ENCODE measurements at regions not wholly inside any gene's neighbourhood (a gene's known extent, or its start where the extent isn't known, plus 50 kb on each side); places are given as distances from the start of the nearest gene placed in this dataset.

DNA sequence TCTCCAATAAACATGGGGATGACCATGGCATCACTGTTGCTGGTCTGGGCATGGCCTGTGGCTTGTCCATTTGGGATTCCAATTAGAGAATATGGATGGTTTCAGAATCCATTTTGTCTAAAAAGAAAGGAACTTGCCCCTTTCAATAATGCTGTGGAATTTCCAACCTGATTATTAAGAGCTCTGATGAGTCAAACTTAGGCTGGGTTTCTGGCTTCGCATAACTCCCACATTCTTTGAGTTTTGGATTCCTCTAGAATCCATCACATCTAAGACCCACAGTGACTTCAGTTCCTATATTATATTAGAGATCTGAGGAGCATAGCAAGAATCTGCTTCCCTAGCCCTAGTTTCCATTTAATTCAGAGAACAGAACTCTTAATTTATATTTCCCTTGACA is 531.5 kb downstream of the TNS1 start:
- H3K27me3 ChIP-seq (ENCODE audit: insufficient read depth, low read length), result no peaks in the 10 kb centered on the region
- no peaks in the 10 kb centered on the region for H3K9me3 ChIP-seq (ENCODE audit: low read length)
- no peak overlapping the region for H2AFZ ChIP-seq (ENCODE audit: low read depth, low read length)
- no peak overlapping the region for H3K4me3 ChIP-seq (ENCODE audit: low read length)
- no peaks in the 10 kb centered on the region for H3K36me3 ChIP-seq (ENCODE audit: insufficient read depth, low read length)
- no peaks in the 10 kb centered on the region for H3K4me1 ChIP-seq (ENCODE audit: insufficient read depth, low read length)

DNA sequence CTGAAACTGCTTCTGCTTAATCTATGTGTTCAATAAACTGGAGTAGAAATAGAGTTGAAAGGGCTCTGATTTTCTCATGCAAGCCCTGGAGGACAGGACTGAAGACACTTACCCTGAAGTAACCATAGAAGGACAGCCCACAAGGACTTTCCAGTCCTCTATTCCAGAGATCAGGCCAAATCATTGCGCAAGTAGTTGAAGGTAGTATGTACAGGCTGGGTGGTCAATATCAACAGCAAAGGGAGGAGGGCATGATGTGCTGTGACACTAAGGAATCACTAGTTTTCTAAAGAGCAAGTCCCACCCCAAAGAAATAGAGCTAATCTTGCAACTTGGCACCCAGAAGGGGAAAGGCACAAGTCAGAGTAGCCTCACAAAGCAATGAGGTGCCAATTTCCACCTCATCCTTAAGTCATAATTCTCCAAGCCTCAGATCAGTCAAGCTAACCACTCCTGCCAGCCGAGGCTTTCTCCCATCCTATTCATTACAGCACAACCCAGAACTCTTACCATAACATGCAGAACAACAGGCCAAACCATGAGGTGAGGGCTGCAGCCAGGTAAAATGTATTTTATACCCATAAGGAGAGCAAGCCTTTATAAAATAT is 533.5 kb downstream of the TNS1 start:
- H2AFZ ChIP-seq (ENCODE audit: low read depth, low read length), result no peak overlapping the region
- H3K4me1 ChIP-seq (ENCODE audit: insufficient read depth, low read length), result no peaks in the 10 kb centered on the region
- H3K36me3 ChIP-seq (ENCODE audit: insufficient read depth, low read length), result no peaks in the 10 kb centered on the region
- H3K9me3 ChIP-seq (ENCODE audit: low read length), result no peaks in the 10 kb centered on the region
- H3K27me3 ChIP-seq (ENCODE audit: insufficient read depth, low read length), result no peaks in the 10 kb centered on the region
- H3K4me3 ChIP-seq (ENCODE audit: low read length), result no peak overlapping the region

DNA sequence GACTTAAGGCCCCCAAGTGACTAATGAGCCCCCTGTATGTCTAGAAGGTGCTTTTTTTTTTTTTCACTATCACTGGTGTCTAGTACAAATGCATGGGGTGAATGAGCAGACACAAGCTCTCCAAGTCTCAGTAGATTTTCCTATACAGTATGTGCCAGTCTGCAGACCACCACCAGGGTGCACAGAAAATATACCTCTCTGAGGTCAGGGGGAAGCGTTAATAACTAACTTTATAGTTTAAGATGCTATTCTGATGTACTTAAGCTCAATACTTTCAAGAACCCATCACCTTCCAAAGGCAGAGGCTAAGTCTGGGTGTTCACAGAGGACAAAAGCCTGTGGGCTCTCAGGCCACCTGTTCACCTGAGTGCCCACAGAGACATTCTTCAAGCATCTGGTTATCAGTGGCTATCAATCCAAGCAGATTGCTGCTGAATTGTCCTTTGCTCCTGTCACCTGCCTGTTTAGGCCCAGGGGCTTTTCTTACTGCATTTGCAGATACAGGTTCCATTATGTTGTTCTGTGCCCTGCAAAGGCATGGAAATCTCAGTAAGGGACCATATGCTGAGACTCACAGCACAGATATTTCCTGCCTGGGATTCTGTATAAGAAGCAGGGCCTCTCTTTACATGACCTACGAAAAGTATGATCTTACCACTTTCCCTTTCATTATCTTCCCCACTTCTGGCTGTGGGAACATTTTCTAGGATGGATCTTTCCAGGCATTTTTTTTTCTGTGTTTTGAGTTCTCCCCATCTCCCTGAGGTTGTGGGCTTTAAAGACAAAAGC is 534.6 kb downstream of the TNS1 start:
- H3K4me1 ChIP-seq (ENCODE audit: insufficient read depth, low read length), result no peaks in the 10 kb centered on the region
- H3K4me3 ChIP-seq (ENCODE audit: low read length), result no peak overlapping the region
- no peaks in the 10 kb centered on the region for H3K36me3 ChIP-seq (ENCODE audit: insufficient read depth, low read length)
- no peak overlapping the region for H2AFZ ChIP-seq (ENCODE audit: low read depth, low read length)
- H3K9me3 ChIP-seq (ENCODE audit: low read length), result no peaks in the 10 kb centered on the region
- H3K27me3 ChIP-seq (ENCODE audit: insufficient read depth, low read length), result no peaks in the 10 kb centered on the region

DNA sequence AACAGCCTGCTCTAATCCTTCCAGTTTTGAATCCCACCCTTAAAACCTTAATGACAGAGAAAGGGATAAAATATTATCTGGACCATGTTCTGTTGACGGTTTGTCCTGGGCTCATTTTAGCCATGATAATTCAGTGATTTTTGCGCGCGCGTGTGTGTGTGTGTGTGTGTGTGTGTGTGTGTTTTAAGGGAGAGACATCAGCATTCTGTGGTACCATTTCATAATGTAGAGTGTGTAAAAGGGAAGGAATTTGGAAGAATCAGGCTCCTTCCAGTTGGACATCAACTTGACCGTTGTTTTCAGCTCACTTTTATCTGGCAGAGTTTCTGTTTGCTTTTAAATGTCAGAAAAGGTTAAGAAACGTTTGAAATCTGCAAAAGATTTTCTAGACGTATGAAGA is 535.5 kb downstream of the TNS1 start:
- H3K36me3 ChIP-seq (ENCODE audit: insufficient read depth, low read length), result no peaks in the 10 kb centered on the region

DNA sequence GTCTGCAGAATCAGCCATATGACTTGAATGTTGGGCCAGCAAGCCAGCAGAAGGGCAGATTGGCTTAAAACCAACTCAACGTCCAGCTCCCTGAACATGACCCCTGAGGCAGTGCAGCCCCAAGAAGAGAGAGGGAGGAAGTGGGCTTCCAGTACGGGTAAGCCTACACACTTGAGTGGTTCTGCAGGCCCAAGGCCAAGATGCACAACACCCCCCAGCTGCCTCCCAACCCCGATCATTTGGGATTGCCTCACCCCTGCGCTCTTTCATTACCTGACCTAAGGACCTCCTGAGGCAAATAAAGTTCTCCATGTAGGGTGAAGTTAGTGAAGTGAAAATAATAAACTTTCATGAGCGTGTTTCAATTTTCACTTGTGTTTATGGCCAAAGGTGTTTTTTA is 536.0 kb downstream of the TNS1 start:
- H3K27me3 ChIP-seq (ENCODE audit: insufficient read depth, low read length), result no peaks in the 10 kb centered on the region
- H3K4me3 ChIP-seq (ENCODE audit: low read length), result no peak overlapping the region
- no peaks in the 10 kb centered on the region for H3K36me3 ChIP-seq (ENCODE audit: insufficient read depth, low read length)
- peaks cover 11% of the 10 kb centered on the region for H3K4me1 ChIP-seq (ENCODE audit: insufficient read depth, low read length)
- no peak overlapping the region for H2AFZ ChIP-seq (ENCODE audit: low read depth, low read length)
- H3K9me3 ChIP-seq (ENCODE audit: low read length), result no peaks in the 10 kb centered on the region

More for the DNA sequence above, 535.5 kb downstream of the TNS1 start:
- Histone ChIP-seq H2AFZ (ENCODE audit: low read depth, low read length) (no peak overlapping the region), H3K9me3 (ENCODE audit: low read length) (no peaks in the 10 kb centered on the region), H3K27me3 (ENCODE audit: insufficient read depth, low read length) (no peaks in the 10 kb centered on the region), H3K4me3 (ENCODE audit: low read length) (no peak overlapping the region), H3K4me1 (ENCODE audit: insufficient read depth, low read length) (peaks cover 6% of the 10 kb centered on the region)

DNA sequence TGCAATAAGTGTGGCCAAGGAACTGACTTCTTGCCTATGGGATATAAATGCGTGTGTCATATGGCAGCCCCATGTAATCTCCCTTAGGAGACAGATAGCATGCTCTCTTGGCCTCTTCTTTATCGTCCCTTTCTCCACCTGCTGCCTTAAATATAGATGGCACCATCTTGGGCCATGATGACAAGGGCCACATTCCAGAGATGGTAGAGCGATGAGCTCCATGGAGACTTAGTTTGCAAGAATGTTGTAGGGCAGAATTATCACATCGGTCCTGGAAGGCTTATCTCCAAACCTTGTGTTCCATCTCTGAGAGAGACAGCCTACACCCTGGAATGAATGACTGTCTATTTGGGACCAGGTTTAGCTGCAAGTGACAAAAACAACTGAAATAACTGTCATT is 536.7 kb downstream of the TNS1 start:
- Histone ChIP-seq H3K4me1 (ENCODE audit: insufficient read depth, low read length) (peaks cover 18% of the 10 kb centered on the region), H3K27me3 (ENCODE audit: insufficient read depth, low read length) (no peaks in the 10 kb centered on the region), H3K36me3 (ENCODE audit: insufficient read depth, low read length) (no peaks in the 10 kb centered on the region), H3K4me3 (ENCODE audit: low read length) (no peak overlapping the region), H2AFZ (ENCODE audit: low read depth, low read length) (no peak overlapping the region), H3K9me3 (ENCODE audit: low read length) (no peaks in the 10 kb centered on the region)

- peaks cover 18% of the 10 kb centered on the region for H3K4me1 ChIP-seq (ENCODE audit: insufficient read depth, low read length)
- H3K36me3 ChIP-seq (ENCODE audit: insufficient read depth, low read length), result no peaks in the 10 kb centered on the region
- H3K4me3 ChIP-seq (ENCODE audit: low read length), result no peak overlapping the region
- H2AFZ ChIP-seq (ENCODE audit: low read depth, low read length), result no peak overlapping the region
- H3K27me3 ChIP-seq (ENCODE audit: insufficient read depth, low read length), result no peaks in the 10 kb centered on the region
- no peaks in the 10 kb centered on the region for H3K9me3 ChIP-seq (ENCODE audit: low read length)
These were observed 537.7 kb downstream of the TNS1 start for GRCh38 chr2:217465100-217465499.

DNA sequence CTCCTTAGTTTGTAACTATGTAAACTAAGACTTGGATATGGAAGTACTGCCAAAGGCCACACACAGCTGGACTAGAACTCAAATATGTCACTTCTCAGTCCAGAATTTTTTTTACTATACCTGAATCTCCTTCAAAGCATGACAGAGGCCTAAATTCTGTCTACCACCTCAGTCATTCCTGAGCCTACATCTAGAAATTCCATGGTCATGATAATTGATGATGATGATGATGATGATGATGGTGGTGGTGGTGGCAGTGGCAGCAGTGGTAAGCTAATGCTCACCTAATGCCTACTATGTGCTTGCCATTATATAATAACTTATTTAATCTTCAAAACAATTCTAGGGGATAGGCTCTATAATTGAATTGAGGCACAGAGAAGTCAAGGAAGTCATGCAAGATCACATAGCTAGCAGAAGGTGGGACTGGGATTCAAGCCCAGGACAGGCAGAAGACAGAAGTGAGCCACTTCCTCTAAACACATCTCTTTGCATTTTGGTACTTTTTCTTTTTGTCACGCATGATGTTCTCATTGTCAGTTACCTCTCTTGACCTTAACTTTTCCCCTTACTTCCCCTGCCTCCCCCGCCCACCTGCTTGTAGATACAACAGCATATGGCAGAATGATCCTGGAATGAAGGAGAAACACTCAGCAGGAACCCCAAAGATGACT is 539.3 kb downstream of the TNS1 start:
- Histone ChIP-seq H3K4me3 (ENCODE audit: low read length) (no peak overlapping the region), H3K36me3 (ENCODE audit: insufficient read depth, low read length) (no peaks in the 10 kb centered on the region), H3K27me3 (ENCODE audit: insufficient read depth, low read length) (no peaks in the 10 kb centered on the region), H2AFZ (ENCODE audit: low read depth, low read length) (no peak overlapping the region), H3K9me3 (ENCODE audit: low read length) (no peaks in the 10 kb centered on the region), H3K4me1 (ENCODE audit: insufficient read depth, low read length) (peaks cover 18% of the 10 kb centered on the region)

DNA sequence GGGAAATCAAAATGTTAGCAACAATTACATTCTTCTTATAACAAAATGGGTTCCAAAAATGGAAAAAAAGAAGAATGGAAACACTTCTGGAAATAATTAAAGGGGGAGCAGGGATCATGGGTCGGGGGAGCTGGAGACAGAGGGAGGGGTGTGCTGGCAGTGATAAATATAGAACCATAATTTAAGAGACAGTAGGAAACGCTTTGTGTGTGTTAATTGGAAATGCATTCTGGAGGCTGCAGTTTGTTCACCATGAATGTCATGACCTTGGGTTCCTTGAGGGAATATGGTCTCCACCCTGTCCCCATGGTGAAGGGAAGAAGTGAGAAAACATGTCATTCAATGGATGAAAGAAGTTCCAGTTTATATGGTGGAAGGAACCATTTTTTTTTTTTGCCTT is 540.7 kb downstream of the TNS1 start:
- Histone ChIP-seq H3K36me3 (ENCODE audit: insufficient read depth, low read length) (no peaks in the 10 kb centered on the region), H3K27me3 (ENCODE audit: insufficient read depth, low read length) (no peaks in the 10 kb centered on the region), H3K4me1 (ENCODE audit: insufficient read depth, low read length) (peaks cover 18% of the 10 kb centered on the region), H2AFZ (ENCODE audit: low read depth, low read length) (no peak overlapping the region), H3K4me3 (ENCODE audit: low read length) (no peak overlapping the region), H3K9me3 (ENCODE audit: low read length) (no peaks in the 10 kb centered on the region)

DNA sequence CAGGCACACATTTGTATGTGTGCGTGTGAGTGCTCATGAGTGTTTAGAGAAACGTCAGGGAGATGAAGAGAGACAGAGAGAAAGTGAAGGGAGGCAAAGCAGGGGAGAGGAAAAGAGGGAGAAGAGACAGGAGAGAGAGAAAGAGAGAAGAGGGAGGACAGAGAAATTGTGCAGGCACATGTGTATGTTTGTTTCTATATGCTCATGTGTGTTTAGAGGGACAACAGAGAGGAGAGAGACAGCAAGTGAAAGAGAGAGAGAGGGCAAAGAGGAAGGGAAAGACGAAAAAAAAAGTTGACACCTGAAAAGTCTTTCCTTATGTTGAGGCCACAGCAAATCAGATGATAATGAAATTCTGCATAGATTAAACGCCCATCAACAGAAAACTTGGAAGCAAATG is 541.1 kb downstream of the TNS1 start:
- no peaks in the 10 kb centered on the region for H3K36me3 ChIP-seq (ENCODE audit: insufficient read depth, low read length)
- no peak overlapping the region for H2AFZ ChIP-seq (ENCODE audit: low read depth, low read length)
- H3K27me3 ChIP-seq (ENCODE audit: insufficient read depth, low read length), result no peaks in the 10 kb centered on the region
- H3K4me1 ChIP-seq (ENCODE audit: insufficient read depth, low read length), result peaks cover 18% of the 10 kb centered on the region
- H3K9me3 ChIP-seq (ENCODE audit: low read length), result no peaks in the 10 kb centered on the region
- H3K4me3 ChIP-seq (ENCODE audit: low read length), result no peak overlapping the region

DNA sequence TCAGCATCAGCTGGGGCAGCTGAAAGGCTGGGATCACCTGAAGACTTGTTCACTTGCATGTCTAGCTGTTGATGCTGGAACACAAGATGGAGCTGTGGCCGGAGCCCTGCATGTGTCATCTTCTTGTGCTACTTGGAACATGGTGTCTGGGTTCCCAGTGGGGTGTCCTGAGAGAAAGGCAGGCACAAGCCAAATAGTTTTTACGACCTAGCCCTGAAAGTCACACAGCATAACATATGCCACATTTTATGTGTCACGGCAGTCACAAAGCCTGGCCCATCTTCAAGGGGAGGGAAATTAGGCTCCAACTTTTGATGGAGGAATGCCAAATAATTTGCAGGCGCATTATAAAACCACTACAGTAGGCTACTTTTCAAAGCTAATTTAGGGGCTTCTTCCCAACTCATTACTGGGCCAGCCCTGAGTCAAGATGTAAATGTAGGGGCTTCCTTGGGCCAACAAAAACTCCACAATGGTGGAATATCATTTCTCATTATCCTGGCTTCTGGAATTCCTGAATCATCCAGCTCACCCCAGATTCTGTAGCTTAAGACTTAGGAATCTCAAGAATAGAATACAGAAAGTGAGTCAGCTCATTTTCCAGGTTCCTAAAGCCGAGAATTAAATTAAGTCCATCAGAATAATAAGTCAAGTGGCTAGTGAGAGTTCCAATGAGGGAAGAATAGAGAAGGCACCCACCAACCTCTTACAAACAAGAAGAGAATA is 543.0 kb downstream of the TNS1 start:
- no peak overlapping the region for H3K4me3 ChIP-seq (ENCODE audit: low read length)
- no peaks in the 10 kb centered on the region for H3K36me3 ChIP-seq (ENCODE audit: insufficient read depth, low read length)
- no peaks in the 10 kb centered on the region for H3K9me3 ChIP-seq (ENCODE audit: low read length)
- H3K27me3 ChIP-seq (ENCODE audit: insufficient read depth, low read length), result no peaks in the 10 kb centered on the region
- no peak overlapping the region for H2AFZ ChIP-seq (ENCODE audit: low read depth, low read length)
- H3K4me1 ChIP-seq (ENCODE audit: insufficient read depth, low read length), result peaks cover 21% of the 10 kb centered on the region

DNA sequence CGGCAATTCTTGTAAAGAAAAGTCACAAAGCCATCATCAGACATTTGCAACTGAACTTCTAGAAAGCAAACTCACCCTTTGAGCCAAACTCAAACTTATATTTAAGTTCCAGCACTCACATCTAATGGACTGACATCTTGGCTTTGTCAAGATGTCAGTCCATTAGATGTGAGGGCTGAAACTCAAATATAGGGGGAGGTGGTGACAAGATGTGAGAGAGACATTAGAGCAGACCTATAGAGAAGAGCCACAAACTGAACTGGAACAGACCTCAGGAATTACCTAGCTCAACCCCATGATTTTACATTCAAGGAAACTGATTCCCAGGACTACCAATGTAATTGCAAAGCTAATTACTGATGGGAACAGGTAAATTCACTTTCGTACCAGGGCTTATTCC is 543.8 kb downstream of the TNS1 start:
- no peak overlapping the region for H3K4me3 ChIP-seq (ENCODE audit: low read length)
- no peaks in the 10 kb centered on the region for H3K36me3 ChIP-seq (ENCODE audit: insufficient read depth, low read length)
- H3K27me3 ChIP-seq (ENCODE audit: insufficient read depth, low read length), result no peaks in the 10 kb centered on the region
- H3K9me3 ChIP-seq (ENCODE audit: low read length), result no peaks in the 10 kb centered on the region
- peaks cover 21% of the 10 kb centered on the region for H3K4me1 ChIP-seq (ENCODE audit: insufficient read depth, low read length)
- H2AFZ ChIP-seq (ENCODE audit: low read depth, low read length), result no peak overlapping the region

DNA sequence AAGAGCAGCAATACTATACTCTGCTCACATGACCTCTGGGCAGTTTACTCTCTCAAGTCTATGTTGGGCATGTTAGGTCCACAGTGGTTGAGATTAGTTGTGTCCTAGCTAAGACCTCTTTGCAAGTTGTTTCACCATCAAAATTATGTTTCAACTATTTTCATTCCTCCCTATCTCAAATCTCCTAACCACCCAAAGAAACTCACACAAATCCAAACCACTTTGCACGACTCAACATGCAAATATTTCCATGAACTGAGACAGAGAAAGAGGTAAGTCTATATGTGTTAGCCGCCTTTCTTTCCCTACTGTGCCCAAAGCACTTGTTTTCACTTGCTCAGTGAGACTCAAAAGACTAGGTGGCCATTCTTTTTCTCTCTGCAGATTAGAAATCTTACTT is 546.8 kb downstream of the TNS1 start:
- Histone ChIP-seq H3K4me1 (ENCODE audit: insufficient read depth, low read length) (peaks cover 10% of the 10 kb centered on the region), H2AFZ (ENCODE audit: low read depth, low read length) (no peak overlapping the region), H3K9me3 (ENCODE audit: low read length) (no peaks in the 10 kb centered on the region), H3K36me3 (ENCODE audit: insufficient read depth, low read length) (no peaks in the 10 kb centered on the region), H3K27me3 (ENCODE audit: insufficient read depth, low read length) (no peaks in the 10 kb centered on the region), H3K4me3 (ENCODE audit: low read length) (no peak overlapping the region)
